8988T (cell line): ENCODE measurements at regions not wholly inside any gene's neighbourhood (a gene's known extent, or its start where the extent isn't known, plus 50 kb on each side); places are given as distances from the start of the nearest gene placed in this dataset.
"Not testable (repeated sequence)": the region's sequence is repeated elsewhere in the genome, so short reads cannot be mapped to it uniquely, and the experiment has no call there.

ENCODE experiments used
- DNase-seq: peaks from one replicate; pipeline ENCODE4 v3.0.0; 2011

DNA sequence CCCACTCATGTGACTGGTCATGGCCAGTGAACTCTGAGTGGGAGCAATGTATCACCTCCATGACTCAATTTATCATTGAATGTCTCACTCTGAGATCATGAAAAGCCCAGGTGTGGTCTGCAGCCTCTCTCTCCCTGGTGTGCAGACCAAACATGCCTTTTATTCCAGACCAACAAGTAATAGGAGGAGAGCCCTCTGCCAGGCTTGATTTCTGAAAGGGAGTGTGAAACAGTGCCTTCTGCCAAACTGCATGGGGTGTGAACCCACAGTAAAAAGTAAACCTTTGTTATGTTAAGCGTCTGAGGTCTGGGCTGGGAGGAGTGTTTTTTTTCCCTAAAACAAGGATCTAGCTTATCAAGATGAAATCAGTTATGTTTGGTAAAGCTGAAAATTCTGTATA, 601.2 kb downstream of the ADCYAP1 start:
- no peak for DNase-seq

DNA sequence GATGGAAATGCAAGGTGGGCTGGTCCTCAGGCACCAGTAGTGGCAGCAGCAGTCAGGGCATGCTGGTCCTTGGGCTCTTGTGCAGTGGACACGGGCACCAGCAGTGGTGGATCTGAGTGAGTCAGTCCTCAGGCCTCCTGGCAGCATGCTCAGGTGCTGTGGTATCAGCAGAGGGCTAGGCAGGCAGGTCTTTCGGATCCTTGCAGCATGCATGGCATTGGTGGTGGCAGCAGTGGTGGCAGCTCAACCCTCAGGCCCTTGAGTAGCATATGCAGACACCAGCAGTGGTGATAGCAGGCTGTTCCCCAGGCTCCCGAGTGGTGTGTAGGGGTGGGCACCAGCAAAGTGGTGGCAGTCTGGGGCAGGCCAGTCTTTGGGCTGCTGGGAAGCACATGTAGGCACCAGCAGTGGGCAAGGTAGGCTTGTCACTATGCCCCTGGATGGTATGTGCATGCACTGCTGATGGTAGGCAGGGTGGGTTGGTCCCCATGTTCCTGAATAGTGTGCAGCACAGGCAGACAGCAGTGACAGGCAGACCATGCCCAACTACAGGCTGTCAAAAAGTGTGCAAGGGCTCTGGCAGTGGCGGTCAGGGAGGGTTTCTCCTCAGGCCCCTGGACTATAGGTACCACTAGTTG, 606.0 kb downstream of the ADCYAP1 start:
- DNase-seq = no peak

DNA sequence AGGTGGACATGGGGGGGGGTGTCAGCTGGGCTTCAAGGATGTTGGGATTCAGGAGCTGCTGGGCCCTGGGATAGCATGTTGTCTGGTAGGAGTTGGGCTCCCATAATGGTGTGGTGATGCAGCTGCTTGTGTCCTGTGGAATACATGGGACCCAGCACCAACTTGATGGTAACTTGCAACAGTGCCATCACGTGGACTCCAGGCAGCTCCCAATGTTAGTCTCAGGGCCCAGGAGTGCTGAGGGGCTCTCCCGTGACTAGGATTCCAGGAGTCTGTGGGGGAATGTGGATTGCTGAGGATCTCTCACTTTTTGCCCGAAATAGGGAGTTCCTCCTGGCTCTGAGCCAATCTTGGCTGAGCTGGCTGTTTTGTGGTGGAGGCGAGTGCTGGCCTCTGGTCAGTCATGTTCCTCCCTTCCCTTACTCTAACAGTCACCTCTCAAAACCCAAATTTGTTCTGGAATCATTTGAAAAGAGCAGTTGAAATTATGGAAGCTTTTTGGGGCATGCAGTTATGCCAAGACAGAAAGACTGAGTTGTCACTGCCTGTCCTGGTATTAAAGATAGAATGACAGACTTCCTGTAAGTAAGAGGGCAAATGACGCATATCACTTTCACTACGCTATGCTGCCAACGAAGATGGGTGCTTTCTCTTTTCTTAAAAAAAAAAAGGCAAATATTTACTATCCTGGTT, 607.1 kb downstream of the ADCYAP1 start:
- DNase-seq = no peak

DNA sequence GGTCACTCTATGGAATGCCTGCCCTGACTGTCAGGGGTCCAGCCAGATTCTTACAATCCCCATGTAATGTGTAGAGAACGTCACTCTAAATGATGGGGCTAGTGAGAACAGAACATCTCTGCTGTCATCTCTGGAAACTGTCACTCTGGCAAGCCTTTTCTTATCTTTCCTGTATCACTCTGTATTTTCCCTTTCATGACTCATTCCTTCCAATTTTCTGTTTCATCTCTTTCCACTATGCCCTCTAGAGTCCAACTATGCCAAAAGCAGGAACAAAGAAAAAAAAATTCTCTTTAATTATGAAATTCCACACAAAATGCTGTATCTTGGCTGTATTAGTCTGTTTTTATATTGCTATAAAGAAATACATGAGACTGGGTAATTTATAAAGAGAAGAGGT, 608.8 kb downstream of the ADCYAP1 start:
- no peak for DNase-seq

DNA sequence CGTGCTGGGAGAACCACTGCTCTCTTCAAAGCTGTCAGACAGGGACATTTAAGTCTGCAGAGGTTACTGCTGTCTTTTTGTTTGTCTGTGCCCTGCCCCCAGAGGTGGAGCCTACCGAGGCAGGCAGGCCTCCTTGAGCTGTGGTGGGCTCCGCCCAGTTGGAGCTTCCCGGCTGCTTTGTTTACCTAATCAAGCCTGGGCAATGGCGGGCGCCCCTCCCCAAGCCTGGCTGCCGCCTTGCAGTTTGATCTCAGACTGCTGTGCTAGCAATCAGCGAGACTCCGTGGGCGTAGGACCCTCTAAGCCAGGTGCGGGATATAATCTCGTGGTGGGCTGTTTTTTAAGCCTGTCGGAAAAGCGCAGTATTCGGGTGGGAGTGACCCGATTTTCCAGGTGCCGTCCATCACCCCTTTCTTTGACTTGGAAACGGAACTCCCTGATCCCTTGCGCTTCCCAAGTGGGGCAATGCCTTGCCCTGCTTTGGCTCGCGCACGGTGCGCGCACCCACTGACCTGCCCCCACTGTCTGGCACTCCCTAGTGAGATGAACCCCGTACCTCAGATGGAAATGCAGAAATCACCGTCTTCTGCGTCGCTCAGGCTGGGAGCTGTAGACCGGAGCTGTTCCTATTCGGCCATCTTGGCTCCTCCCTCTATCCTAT, 617.0 kb downstream of the ADCYAP1 start:
- DNase-seq = not testable (repeated sequence)

DNA sequence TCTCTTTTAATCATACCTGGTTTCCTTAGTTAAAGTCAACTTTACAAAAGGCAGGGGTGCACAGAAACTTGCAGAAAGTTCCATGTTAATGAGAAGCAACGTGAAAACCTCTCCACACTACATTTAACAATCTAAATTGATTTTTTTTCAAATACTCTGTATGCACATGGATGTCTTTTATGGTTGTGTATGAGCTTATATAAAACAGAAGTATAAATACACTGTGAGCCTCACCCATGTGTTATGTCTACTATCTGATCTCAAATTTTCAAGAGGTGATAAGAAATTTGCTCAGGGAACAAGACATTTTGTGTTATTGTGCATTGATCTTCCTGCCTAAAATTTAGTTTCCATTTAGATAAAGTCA, 617.6 kb downstream of the ADCYAP1 start:
- DNase-seq = no peak

DNA sequence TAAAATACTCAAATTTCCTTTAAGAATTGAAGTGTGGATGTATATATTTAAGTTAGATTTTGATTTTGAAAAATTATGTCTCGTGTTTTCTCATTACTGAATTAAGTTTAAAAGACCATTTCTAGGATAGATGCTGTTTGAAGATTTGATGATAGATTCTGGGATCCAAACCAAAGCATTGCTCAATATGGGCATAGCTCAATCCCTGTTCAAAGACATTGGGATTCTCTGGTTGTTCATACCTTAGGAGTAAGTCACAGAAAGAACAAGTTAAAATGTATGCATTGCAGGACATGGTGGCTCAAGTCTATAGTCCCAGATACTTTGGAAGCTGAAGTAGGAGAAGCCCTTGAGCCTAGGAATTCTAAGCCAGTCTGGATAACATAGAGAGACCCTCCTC, 622.3 kb downstream of the ADCYAP1 start:
- DNase-seq = no peak

DNA sequence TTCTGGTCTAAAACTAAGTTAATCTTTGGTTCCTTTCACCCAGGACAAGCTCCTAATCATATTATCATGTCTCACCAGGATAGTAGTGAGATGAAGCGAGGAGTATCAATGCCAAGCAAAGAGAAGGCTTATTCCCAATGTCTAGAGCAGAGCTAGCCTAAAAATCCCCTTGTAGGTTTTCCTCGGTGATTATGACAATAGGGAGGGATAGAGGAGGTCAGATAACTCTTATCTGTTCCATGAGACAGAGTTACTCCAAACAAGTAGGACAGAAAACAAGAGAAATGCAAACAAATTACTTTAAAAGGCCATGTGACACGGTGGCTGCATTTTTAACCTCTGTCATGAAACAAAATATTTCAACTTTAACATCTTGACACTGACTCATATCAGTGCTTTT, 623.1 kb downstream of the ADCYAP1 start:
- DNase-seq = no peak

DNA sequence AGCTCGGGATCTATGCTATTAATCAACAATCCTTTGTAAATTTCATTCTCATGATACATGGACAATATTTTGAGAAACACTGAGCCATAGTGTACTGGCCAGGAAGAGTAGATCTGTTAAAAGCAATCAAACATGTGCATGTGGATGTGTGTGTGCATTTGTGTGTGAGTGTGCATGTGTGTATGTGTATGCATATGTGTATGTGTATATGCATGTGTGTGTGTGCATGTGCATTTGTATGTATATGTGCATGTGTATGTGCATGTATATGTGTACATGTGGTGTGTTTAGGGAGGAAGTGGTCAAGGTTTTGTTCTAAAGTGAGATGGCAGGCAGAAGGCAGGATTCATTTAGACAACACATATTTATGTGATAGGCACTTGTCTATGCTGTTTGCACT, 623.8 kb downstream of the ADCYAP1 start:
- no peak for DNase-seq

DNA sequence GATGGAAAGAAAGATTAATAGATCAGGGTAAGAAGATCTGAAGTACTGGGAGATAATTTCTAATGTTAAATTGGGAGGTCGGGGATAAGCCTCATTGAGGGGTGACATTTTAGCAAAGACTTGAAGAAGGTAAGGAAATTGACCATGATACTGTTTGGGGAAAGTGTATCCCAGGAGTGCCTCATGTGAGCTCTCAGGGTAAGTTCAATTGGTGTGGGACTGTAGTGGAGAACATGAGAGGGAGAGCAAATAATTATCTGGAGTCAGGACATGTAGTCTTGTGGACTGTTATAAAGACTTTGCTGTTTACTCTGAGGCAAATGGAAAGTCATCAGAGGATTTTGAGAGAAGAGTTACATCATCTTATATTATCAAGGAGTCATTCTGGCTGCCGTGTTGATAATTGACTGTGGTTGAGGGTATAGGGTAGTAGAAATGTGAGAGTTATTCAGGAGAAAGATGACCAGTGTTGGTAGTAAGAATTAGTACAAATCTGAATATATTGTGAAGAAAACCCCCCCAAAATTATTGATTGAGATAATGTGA, 624.4 kb downstream of the ADCYAP1 start:
- no peak for DNase-seq

DNA sequence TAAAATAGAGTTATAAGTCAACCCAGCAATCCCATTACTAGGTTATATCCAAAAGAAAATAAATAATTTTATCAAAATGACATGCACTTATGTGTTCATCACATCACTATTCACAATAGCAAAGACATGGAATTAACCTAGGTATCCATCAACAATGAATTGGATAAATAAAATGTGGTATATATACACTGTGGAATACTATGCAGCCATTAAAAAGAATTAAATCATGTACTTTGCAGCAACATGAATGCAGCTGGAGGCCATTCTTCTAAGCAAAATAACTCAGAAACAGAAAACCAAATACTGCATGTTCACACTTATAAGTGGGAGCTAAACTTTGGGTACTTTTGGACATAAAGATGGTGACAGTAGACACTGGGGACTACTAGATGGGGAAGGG, 626.0 kb downstream of the ADCYAP1 start:
- DNase-seq = no peak

DNA sequence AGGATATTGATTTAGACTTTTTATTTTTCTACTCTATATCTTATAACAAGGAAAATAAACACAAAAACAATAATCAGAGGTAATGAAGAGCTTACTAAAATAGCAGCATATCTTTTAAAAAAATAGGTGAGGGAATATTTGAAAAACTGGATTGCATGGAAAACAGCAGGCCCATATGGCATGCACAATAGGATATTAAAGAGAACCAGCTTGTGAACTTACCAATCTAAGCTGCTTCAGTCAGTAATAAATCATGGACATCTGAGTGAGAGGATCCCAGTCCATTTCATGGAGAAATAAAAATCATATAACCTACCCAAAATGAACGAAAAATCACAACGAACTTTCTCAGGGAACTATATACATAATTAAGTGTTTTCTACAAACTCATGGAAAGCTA, 634.6 kb downstream of the ADCYAP1 start:
- DNase-seq = no peak

DNA sequence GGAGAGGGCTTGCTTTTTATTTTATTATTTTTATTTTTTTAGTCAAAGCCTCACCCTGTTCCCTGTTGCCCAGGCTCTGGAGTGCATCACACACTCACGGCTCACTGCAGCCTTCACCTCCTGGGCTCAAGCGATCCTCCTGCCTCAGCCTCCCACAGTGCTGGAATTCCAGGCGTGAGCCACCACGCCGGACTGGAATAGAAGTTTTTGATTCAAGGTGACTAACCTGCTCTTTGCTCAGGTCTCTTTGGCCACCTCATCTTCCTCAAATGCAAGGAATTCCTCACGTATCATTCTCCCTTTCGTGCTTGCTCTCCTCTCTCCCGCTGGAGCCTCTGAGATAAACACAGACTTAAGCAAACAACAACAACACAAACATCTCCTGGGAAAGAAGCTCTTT, 636.8 kb downstream of the ADCYAP1 start:
- DNase-seq = no peak

DNA sequence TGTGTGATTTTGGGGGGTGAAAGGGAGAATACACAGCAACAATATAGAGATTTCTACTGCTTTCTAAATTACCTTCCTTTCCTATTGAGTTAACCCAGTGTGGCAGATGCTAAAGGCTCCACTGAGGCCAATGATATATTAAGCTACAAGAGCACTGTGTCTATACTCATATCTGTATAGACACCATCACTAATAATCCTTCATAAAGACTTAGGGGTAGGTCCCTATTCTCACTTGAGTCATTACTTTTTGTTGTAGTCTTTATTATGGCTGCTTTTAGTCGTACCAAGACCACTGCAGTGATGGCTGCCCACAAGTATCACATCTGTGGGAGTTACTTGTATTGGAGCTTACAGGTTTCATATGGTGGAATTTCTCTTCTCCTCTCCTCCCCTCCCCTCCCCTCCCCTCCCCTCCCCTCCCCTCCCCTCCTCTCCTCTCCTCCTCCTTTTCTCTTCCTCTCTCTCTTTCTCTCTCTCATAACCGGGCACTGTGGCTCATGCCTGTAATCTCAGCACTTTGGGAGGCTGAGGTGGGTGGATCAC, 637.6 kb downstream of the ADCYAP1 start:
- no peak for DNase-seq

DNA sequence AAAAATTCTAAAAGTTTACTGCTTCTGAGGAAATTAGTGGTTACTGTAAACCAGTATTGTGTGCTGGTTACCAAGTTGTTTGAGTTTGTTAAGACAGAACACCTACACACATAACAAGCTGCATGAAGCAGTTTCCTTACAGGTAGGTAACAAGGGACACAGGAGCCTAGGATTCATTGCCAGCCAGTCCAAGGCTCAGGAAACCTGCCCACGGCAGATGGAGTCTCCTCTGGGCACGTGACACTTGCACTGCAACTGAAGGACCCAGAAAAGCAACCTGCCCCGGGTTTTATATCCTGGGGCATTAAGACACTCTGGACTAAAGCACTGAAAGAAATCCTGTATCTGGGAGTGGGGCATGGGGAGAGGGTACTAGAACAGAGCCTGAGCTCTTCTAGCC, 639.3 kb downstream of the ADCYAP1 start:
- DNase-seq = no peak

DNA sequence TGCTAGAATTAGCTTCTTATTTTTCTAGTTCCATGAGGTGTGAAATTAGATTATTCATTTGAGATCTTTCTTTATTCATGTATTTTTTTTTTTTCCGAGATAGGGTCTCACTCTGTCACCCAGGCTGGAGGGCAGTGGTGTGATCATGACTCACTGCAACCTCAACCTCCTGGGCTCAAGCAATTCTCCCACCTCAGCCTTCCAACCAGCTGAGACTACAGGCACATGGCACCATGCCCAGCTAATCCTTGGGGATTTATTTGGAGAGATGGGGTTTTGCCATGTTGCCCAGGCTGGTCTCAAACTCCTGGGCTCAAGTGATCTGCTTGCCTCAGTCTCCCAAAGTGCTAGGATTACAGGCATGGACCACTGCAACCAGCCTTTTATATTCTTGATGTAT, 653.0 kb downstream of the ADCYAP1 start:
- DNase-seq = not testable (repeated sequence)

DNA sequence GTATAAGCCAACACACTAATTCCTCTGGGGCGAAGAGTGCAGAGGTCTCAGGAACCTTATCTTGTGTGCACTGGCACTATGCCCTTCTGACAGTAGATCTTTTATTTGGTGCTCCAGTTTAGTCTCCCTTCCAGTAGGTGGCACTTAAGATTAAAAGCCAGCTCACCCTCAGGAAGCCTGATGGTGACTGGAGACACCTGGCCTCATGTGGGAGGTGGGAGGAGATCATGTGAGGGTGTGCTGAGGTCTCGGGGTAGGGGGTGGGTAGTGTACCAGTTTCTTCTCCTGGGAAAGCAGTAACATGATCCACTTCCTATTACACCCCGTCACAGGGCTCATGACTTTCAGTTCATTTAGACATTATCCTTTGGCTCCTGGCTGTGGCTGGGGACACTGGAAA, 654.9 kb downstream of the ADCYAP1 start:
- no peak for DNase-seq

DNA sequence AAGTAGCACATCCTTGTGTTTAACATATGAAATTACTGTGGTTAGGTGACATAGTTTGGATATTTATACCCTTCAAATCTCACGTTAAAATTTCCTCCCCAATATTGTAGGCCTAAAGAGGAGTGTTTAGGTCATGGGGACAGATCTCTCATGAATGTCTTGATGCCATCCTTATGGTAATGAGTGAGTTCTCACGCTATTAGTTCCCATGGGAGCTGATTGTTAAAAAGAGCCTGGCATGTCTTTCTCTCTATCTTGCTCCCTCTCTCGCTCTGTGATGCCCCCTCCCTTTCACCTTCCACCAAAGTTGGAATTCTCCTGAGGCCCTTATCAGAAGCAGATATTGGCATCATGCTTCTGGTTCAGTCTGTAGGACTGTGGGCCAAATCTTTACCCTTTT, 660.1 kb downstream of the ADCYAP1 start:
- DNase-seq = no peak

DNA sequence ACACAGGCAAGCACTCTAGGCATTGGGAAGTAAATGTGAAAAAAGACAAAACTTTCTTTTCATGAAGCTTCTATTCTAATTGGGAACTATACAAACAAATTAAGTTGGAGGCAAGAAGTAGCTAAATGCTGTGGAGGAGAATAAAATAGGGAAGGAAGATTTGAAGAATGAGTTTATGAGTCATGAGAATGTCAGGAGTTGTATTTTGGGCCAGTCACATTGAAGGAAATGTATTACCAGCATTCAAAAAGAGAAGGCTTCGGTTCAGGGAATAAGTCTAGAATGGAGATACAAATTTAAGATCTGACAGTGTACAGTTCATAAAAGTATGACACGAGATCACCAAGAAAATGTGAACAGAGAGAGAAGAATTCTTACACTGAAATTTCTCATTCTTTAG, 666.5 kb downstream of the ADCYAP1 start:
- no peak for DNase-seq

DNA sequence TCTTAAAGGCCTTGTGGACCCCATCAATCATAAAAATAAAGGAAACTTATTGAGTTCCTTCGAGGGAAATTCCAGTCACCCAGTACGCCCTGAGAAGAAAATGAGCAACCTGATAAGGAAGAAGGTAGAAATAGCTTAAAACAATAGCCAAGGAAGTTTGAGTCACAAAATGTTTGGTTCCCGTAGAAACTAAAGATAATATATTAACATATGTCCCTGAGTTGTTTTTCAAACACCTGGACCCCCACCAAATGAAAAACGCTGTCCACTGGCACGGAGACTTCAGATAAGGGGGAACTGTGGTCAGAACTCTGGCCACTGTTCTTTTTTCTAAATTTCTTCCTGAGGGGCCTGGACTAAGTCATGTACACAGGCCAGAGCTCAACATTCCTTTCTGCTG, 669.1 kb downstream of the ADCYAP1 start:
- no peak for DNase-seq

DNA sequence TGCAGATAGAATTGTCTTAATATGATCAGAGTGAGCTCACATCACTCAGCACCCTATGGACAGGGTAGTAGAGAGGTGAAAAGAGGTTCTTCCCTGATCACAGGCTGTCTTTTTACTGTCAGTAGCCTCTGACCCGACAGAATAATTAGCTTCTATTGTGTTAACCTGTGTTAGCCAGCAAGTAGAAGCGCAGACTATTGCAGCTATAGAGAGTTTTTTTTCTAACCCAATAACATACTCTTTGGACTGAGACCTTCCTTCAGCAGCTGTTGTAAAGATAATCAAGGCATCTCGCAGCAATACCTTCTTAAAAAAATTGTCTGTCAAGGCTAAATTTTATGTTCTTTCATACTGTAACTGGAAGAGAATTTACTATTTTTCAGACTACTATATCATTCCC, 670.4 kb downstream of the ADCYAP1 start:
- DNase-seq = no peak

DNA sequence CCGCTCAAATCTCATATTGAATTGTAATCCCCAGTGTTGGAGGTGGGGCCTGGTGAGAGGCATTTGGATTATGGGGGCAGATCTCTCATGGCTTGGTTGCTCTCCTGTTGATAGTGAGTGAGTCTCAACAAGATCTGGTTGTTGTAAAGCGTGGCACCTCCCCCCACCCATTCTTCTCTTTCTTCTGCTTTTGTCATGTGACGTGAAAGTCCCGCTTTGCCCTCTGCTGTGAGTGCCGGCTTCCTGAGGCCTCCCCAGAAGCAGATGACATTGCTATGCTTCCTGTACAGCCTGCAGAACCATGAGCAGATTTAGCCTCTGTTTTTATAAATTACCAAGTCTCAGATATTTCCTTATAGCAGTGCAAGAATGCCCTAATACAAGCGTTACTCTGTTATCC, 673.8 kb downstream of the ADCYAP1 start:
- DNase-seq = no peak

DNA sequence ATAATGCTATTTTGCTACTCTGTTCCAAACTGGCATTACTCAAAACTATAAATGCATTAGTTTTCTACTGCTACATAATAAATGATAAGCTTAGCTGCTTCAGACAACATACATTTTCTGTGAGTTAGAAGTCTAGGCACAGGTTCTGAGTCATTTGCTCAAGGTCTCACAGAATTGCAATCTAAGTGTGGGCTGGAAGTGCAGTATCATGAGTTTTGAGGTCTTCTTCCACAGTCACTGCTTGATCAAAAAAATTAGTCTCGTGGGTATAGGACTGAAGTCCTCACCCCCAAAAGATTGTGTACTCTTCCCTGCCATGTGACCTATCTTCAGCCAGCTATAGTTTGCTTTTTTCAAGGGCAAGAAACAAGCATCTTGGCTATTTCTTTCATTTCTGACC, 676.9 kb downstream of the ADCYAP1 start:
- DNase-seq = no peak

DNA sequence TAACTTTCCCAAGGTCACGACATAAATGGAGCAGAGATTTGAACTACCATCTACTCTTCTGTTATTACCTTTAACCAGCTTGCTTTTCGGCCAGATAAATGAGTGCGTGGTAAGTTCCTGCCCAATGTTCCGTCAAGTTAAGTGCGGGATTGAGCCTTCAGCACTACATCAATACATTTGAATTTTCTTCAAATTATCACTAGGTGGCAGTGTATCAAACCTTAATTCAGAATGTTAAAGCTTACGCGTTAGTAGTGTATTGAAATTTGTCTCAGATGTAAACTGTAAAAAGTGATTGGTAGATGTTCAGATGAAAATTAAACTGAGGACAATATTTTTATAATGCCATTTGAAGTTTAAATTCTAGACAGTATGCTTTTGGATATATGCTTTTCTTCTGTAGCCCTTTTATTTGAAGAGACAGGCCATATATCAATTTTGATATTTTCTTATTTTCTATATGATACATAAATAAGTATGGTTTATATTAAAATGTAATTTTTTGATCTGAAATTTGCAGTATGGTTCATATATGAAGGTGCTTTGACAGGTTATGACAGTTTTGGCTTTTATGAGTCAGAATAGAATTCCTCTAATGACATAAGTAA, 681.3 kb downstream of the ADCYAP1 start:
- no peak for DNase-seq
